ENCODE measurements at regions not wholly inside any gene's neighbourhood (a gene's known extent, or its start where the extent isn't known, plus 50 kb on each side); places are given as distances from the start of the nearest gene placed in this dataset.
"Not testable (repeated sequence)": the region's sequence is repeated elsewhere in the genome, so short reads cannot be mapped to it uniquely, and the experiment has no call there.

- not testable (repeated sequence) for H3K27me3 Mint-ChIP-seq, H3K4me1 Mint-ChIP-seq, ATAC-seq, H3K27ac Mint-ChIP-seq, H3K4me3 Mint-ChIP-seq, H3K9me3 Mint-ChIP-seq, H3K36me3 Mint-ChIP-seq
These were observed 52.9 kb downstream of the CDY2A start for GRCh38 chrY:18078452-18078851.

DNA sequence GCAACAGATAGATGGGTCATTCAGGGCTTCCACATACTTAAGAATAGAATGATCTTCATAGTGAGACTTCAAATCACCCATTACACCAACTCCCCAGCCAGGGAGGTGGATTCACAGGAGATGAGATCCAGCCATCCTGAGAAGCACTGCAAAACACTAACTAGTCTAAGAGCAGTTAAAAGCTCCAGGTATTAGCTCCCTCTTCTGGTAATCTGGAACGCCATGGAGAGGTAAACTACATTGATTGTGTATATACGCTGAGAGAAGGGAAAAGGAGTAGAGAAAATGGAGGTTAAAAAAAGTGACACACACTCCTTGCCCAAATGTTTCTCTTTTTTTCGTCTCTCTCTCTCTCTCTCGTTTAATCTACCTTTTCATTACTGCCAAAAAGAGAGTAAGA is 60.3 kb downstream of the CDY2A start:
- not testable (repeated sequence) for ATAC-seq, H3K4me1 Mint-ChIP-seq, H3K27ac Mint-ChIP-seq, H3K4me3 Mint-ChIP-seq, H3K9me3 Mint-ChIP-seq, H3K27me3 Mint-ChIP-seq, H3K36me3 Mint-ChIP-seq

- H3K4me3 Mint-ChIP-seq, H3K27me3 Mint-ChIP-seq, H3K4me1 Mint-ChIP-seq, H3K27ac Mint-ChIP-seq, H3K36me3 Mint-ChIP-seq, ATAC-seq, H3K9me3 Mint-ChIP-seq: not testable (repeated sequence)
These were observed 60.9 kb downstream of the CDY2A start for GRCh38 chrY:18086361-18086977.

DNA sequence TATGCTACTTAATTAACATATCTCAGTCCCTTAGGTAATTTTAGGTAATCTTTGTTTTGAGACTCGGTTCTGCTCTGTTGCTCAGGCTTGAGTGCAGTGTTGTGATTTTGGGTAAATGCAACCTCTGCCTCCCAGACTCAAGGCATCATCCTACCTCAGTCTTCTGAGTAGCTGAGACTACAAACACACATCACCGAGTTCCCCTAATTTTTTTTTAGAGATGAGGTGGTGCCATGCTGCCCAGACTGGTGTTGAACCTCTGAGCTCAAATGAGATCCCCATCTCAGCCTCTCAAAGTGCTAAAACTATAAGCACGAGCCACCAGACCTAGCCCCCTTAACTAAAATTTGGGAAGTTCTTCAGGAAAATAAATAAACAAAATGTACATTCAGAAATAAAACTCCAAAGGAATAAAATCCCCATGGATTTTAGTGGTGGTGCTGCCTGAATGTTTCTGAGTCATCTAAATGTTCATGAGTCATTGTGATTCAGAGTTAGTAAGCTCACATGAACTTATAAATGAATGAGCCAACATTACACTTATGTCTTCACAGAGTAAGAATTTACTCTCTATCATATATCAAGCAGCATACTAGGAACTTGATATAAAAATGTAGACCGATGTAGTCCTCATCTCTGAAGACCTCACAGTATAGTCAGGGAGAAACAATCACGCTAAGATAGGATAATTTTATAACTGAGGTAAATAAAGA is 62.5 kb downstream of the CDY2A start:
- not testable (repeated sequence) for H3K4me3 Mint-ChIP-seq, H3K27me3 Mint-ChIP-seq, H3K36me3 Mint-ChIP-seq, ATAC-seq, H3K4me1 Mint-ChIP-seq, H3K9me3 Mint-ChIP-seq, H3K27ac Mint-ChIP-seq

- not testable (repeated sequence) for H3K27me3 Mint-ChIP-seq, H3K4me3 Mint-ChIP-seq, H3K4me1 Mint-ChIP-seq, ATAC-seq, H3K27ac Mint-ChIP-seq, H3K36me3 Mint-ChIP-seq, H3K9me3 Mint-ChIP-seq
These were observed 67.4 kb downstream of the CDY2A start for GRCh38 chrY:18092952-18093351.

DNA sequence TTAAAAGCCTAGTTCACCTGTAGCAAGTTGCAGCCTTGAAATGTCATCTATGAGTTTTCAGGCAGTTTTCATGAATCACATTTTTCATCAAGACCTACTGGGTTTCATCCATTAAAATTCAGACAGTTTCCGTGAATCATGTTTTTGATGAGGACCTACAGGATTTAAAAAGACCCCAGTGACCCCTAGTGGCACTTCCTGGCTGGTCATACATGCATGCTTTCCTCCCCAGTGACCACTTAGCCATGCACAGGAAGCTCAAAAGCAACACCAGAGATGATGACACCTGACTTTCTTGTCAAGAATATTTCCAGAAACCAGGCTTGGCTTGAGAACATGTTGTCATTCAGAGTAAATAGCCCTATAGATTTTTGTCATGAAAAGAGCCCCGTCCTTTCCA is 80.1 kb downstream of the CDY2A start:
- H3K4me1 Mint-ChIP-seq, H3K9me3 Mint-ChIP-seq, H3K36me3 Mint-ChIP-seq, ATAC-seq, H3K27ac Mint-ChIP-seq, H3K27me3 Mint-ChIP-seq, H3K4me3 Mint-ChIP-seq: not testable (repeated sequence)

DNA sequence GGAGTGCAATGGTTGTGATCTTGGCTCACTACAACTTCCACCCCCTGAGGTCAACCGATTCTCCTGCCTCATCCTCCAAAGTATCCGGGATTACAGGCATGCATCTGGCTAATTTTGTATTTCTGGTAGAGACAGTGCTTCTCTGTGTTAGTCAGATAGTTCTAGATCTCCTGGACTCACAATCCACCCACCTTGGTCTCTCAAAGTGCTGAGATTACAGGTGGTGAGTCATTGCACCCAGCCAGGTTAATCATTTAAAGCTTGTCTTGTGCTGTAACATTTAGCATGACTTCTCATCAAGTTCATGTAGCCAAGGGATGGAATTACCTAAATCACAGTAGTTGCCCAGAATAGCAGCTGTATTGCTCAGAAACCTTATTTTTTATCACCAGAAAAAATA is 92.8 kb downstream of the CDY2A start:
- not testable (repeated sequence) for H3K4me1 Mint-ChIP-seq, H3K27me3 Mint-ChIP-seq, H3K36me3 Mint-ChIP-seq, H3K27ac Mint-ChIP-seq, H3K9me3 Mint-ChIP-seq, ATAC-seq, H3K4me3 Mint-ChIP-seq

DNA sequence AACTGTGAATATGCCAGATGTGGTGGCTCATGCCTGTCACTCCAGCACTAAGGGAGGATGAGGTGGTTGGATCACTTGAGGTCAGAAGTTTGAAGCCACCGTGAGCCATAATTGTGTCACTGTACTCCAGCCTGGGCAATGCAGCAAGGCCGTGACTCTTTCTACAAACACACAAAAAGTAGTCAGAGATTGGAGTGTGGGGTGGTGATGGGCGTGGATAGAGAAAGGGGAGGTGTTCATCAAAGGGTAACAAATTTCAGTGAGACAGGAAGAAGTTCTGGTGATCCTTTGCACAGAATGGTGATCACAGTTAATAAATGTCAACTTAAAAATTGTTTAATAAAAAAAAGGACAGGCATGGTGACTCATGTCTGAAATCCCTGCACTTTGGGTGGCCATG is 112.1 kb downstream of the CDY2A start:
- H3K4me3 Mint-ChIP-seq, H3K36me3 Mint-ChIP-seq, H3K27ac Mint-ChIP-seq, H3K27me3 Mint-ChIP-seq, H3K4me1 Mint-ChIP-seq, ATAC-seq, H3K9me3 Mint-ChIP-seq: not testable (repeated sequence)

DNA sequence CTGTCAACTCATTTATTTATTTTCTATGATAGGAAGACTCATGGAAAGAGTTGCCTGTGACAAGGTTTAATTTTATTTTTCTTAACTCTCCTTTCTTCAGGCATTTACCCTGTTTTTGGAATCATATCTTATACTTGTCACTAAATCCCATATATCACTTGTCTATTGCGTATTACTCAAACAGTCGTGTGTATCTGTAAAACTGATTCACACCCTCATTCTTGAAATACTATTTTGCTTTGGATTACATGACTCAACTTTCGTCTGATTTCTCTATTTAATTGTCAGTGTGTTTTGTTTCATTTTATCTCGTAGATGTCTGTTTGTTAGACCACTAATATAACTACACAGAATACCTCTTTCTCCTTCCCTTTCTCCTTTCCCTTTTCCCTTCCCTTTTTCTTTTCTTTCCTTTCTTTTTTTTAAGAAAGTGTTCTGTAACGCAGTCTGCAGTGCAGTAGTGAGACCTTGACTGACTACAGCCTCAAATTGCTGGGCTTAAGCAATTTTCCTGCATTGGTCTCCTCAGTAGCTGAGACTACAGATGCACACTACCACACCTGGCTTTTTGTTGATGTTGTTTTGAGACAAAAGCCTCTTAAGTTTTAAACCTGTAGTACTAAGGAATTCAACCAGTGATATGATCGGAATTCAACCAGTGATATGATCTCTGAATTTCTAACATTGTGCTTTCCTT is 113.9 kb downstream of the CDY2A start:
- ATAC-seq, H3K27ac Mint-ChIP-seq, H3K4me1 Mint-ChIP-seq, H3K36me3 Mint-ChIP-seq, H3K4me3 Mint-ChIP-seq, H3K9me3 Mint-ChIP-seq, H3K27me3 Mint-ChIP-seq: not testable (repeated sequence)

GRCh38 chrY:18146417-18146816 is 120.8 kb downstream of the CDY2A start:
- not testable (repeated sequence) for H3K27me3 Mint-ChIP-seq, H3K4me3 Mint-ChIP-seq, H3K27ac Mint-ChIP-seq, H3K9me3 Mint-ChIP-seq, ATAC-seq, H3K36me3 Mint-ChIP-seq, H3K4me1 Mint-ChIP-seq

GRCh38 chrY:18152626-18153025 is 127.0 kb downstream of the CDY2A start:
- not testable (repeated sequence) for H3K36me3 Mint-ChIP-seq, ATAC-seq, H3K4me1 Mint-ChIP-seq

DNA sequence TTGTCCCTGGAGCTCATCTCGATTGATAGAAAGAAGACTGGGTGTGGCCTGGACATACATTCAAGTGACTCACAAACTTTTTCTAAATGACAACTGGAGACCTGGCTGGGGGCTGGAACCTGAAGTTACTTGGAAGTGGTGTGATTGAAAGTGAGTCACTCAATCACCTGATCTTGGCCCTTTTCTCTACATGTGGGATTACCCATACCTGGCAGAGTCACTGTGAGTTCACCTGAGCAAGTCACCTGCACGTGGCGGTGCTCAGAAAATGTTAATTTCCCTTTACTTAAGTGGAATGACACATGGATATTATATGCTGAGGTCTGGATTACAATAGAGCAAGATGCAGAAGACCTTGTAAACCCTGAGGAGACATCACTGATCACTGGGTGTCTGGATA is 140.2 kb downstream of the CDY2A start:
- not testable (repeated sequence) for ATAC-seq, H3K36me3 Mint-ChIP-seq

More at GRCh38 chrY:18152626-18153025, 127.0 kb downstream of the CDY2A start:
- H3K27ac Mint-ChIP-seq, H3K4me3 Mint-ChIP-seq, H3K27me3 Mint-ChIP-seq, H3K9me3 Mint-ChIP-seq: not testable (repeated sequence)

GRCh38 chrY:18176118-18176517 is 150.5 kb downstream of the CDY2A start:
- H3K9me3 Mint-ChIP-seq, H3K4me3 Mint-ChIP-seq, H3K27ac Mint-ChIP-seq, H3K27me3 Mint-ChIP-seq, ATAC-seq, H3K4me1 Mint-ChIP-seq, H3K36me3 Mint-ChIP-seq: not testable (repeated sequence)

More for the DNA sequence above, 140.2 kb downstream of the CDY2A start:
- not testable (repeated sequence) for H3K4me1 Mint-ChIP-seq, H3K4me3 Mint-ChIP-seq, H3K27ac Mint-ChIP-seq, H3K27me3 Mint-ChIP-seq, H3K9me3 Mint-ChIP-seq

- H3K27ac Mint-ChIP-seq, ATAC-seq, H3K4me1 Mint-ChIP-seq, H3K36me3 Mint-ChIP-seq, H3K27me3 Mint-ChIP-seq, H3K9me3 Mint-ChIP-seq, H3K4me3 Mint-ChIP-seq: not testable (repeated sequence)
These were observed 163.5 kb downstream of the CDY2A start for GRCh38 chrY:18188982-18189683.

GRCh38 chrY:18237580-18237979 is 212.0 kb downstream of the CDY2A start:
- not testable (repeated sequence) for ATAC-seq, H3K4me1 Mint-ChIP-seq, H3K9me3 Mint-ChIP-seq, H3K36me3 Mint-ChIP-seq, H3K4me3 Mint-ChIP-seq, H3K27me3 Mint-ChIP-seq, H3K27ac Mint-ChIP-seq

DNA sequence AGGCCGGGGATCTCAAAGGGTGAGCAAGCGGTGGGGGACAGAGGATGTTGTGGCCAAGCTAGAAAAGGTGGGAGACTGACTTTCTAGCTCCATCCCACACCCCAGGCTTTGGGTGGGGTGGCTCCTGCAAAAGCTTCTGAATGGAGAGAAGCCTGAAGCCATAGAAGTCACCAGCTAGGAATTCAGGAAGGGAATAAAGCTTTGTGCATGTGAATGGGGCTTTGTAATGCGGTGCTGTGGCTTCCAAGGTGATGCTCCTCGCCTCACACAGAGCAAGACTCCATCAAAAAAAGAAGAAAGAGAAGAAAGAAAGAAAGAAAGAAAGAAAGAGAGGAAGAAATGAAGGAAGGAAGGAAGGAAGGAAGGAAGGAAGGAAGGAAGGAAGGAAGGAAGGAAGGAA is 237.0 kb downstream of the CDY2A start:
- not testable (repeated sequence) for H3K4me3 Mint-ChIP-seq, H3K4me1 Mint-ChIP-seq, ATAC-seq, H3K27ac Mint-ChIP-seq, H3K27me3 Mint-ChIP-seq, H3K9me3 Mint-ChIP-seq, H3K36me3 Mint-ChIP-seq
